ENCODE measurements at regions not wholly inside any gene's neighbourhood (a gene's known extent, or its start where the extent isn't known, plus 50 kb on each side); places are given as distances from the start of the nearest gene placed in this dataset.

DNA sequence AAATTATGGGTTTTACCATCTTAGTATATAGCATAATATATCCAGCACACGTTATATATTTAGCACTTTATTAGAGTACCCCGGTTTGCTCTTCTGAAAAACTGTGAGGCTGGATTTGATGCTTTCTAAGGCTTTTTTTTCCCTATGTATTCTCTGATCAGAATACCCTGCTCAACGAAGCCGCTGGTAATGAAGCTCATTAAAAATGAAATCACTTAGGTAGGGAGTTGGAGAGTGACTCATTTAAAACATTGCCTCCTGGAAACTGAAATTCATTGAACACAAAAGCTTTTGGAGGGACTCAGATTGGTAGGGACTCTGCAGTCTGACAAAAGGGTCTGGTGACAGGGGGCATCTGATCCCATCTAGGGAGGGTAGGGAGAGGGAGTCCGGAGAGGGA lies 365.4 kb upstream of the MEX3C start:
- H3K4me3 ChIP-seq, result no peak overlapping the region
- POLR2A ChIA-PET, result no interaction called here
- 13% methylated on average over 5 of the region's 5 CpGs for WGBS (ENCODE audit: insufficient coverage, insufficient replicate concordance, low lambda C conversion rate, missing lambda C conversion rate)
- RAD21 ChIA-PET (ENCODE audit: unreplicated experiment), result no interaction called here
- CTCF ChIA-PET, result no interaction called here
- H3K9ac ChIP-seq (ENCODE audit: control insufficient read depth, insufficient read depth, low read length), result no peak overlapping the region
- H4K20me1 ChIP-seq (ENCODE audit: control insufficient read depth, insufficient read depth), result no peaks in the 10 kb centered on the region
- H3K27ac ChIP-seq (ENCODE audit: control insufficient read depth, insufficient read depth), result no peak overlapping the region
- BruUV-seq (replicated peaks), result no TSS peak
- no peaks in the 10 kb centered on the region for H3K36me3 ChIP-seq (ENCODE audit: control insufficient read depth in 2 of 2, insufficient read depth in 2 of 2, low read length in 1 of 2)
- in situ Hi-C loops (cut with MboI) (no loop called here), intact Hi-C loops (cut with micrococcal nuclease; ENCODE audit: unreplicated experiment) (no loop called here)
- ATAC-seq, result no peak
- no peak overlapping the region for H3K4me2 ChIP-seq (ENCODE audit: control insufficient read depth, insufficient read depth)
- no peak for TF ChIP-seq BACH1 (IDR thresholded peaks at IDR 0.05; ENCODE audit: borderline replicate concordance)
- TF ChIP-seq, protein P1, sequence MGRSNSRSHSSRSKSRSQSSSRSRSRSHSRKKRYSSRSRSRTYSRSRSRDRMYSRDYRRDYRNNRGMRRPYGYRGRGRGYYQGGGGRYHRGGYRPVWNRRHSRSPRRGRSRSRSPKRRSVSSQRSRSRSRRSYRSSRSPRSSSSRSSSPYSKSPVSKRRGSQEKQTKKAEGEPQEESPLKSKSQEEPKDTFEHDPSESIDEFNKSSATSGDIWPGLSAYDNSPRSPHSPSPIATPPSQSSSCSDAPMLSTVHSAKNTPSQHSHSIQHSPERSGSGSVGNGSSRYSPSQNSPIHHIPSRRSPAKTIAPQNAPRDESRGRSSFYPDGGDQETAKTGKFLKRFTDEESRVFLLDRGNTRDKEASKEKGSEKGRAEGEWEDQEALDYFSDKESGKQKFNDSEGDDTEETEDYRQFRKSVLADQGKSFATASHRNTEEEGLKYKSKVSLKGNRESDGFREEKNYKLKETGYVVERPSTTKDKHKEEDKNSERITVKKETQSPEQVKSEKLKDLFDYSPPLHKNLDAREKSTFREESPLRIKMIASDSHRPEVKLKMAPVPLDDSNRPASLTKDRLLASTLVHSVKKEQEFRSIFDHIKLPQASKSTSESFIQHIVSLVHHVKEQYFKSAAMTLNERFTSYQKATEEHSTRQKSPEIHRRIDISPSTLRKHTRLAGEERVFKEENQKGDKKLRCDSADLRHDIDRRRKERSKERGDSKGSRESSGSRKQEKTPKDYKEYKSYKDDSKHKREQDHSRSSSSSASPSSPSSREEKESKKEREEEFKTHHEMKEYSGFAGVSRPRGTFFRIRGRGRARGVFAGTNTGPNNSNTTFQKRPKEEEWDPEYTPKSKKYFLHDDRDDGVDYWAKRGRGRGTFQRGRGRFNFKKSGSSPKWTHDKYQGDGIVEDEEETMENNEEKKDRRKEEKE (IDR thresholded peaks at IDR 0.05), result no peak
- no peak for TF ChIP-seq NFYA (IDR thresholded peaks at IDR 0.05; ENCODE audit: borderline replicate concordance, low read depth, low read length)
- TF ChIP-seq YY1 (IDR thresholded peaks at IDR 0.05; ENCODE audit: low read depth, low read length), result no peak
- TF ChIP-seq POLR2AphosphoS2 (IDR thresholded peaks at IDR 0.05; ENCODE audit: low read depth, low read length), result no peak
- TF ChIP-seq WRNIP1 (IDR thresholded peaks at IDR 0.05; ENCODE audit: borderline replicate concordance, low read depth, low read length), result no peak
- TF ChIP-seq DPF2 (IDR thresholded peaks at IDR 0.05), result no peak
- TF ChIP-seq, protein P2, sequence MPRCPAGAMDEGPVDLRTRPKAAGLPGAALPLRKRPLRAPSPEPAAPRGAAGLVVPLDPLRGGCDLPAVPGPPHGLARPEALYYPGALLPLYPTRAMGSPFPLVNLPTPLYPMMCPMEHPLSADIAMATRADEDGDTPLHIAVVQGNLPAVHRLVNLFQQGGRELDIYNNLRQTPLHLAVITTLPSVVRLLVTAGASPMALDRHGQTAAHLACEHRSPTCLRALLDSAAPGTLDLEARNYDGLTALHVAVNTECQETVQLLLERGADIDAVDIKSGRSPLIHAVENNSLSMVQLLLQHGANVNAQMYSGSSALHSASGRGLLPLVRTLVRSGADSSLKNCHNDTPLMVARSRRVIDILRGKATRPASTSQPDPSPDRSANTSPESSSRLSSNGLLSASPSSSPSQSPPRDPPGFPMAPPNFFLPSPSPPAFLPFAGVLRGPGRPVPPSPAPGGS (IDR thresholded peaks at IDR 0.05; ENCODE audit: borderline replicate concordance, insufficient read depth, low read depth, low read length, poor library complexity, severe bottlenecking), result no peak
- TF ChIP-seq HDAC6 (IDR thresholded peaks at IDR 0.05; ENCODE audit: unreplicated experiment), result no peak
- TF ChIP-seq SMAD5 (IDR thresholded peaks at IDR 0.05; ENCODE audit: low read depth), result no peak
- TF ChIP-seq NFIC (IDR thresholded peaks at IDR 0.05; ENCODE audit: low read depth, low read length), result no peak
- TF ChIP-seq EZH2 (IDR thresholded peaks at IDR 0.05; ENCODE audit: borderline replicate concordance, control insufficient read depth, low read depth, low read length), result no peak
- no peaks in the 10 kb centered on the region for H3K4me1 ChIP-seq (ENCODE audit: control insufficient read depth, insufficient read depth, low read length)
- H2AFZ ChIP-seq (ENCODE audit: control insufficient read depth, low read depth, low read length), result no peak overlapping the region
- H3K79me2 ChIP-seq (ENCODE audit: control insufficient read depth, insufficient read depth, low read length), result no peaks in the 10 kb centered on the region
- no peaks in the 10 kb centered on the region for H3K27me3 ChIP-seq (replicated peaks in 1 of 2; ENCODE audit: control insufficient read depth in 2 of 2, insufficient read depth in 2 of 2, low read length in 1 of 2)
- H3K9me3 ChIP-seq (replicated peaks; ENCODE audit: control insufficient read depth, insufficient read depth, low read length), result no peaks in the 10 kb centered on the region
- SMC1A ChIA-PET (ENCODE audit: uncharacterized antibody, unreplicated experiment), result no interaction called here
- FAIRE-seq, result no peak
- DNase-seq (ENCODE audit: low read depth, low spot score), result no peak

Data from GM12878 (cell line).